ENCODE measurements at regions not wholly inside any gene's neighbourhood (a gene's known extent, or its start where the extent isn't known, plus 50 kb on each side); places are given as distances from the start of the nearest gene placed in this dataset.

DNA sequence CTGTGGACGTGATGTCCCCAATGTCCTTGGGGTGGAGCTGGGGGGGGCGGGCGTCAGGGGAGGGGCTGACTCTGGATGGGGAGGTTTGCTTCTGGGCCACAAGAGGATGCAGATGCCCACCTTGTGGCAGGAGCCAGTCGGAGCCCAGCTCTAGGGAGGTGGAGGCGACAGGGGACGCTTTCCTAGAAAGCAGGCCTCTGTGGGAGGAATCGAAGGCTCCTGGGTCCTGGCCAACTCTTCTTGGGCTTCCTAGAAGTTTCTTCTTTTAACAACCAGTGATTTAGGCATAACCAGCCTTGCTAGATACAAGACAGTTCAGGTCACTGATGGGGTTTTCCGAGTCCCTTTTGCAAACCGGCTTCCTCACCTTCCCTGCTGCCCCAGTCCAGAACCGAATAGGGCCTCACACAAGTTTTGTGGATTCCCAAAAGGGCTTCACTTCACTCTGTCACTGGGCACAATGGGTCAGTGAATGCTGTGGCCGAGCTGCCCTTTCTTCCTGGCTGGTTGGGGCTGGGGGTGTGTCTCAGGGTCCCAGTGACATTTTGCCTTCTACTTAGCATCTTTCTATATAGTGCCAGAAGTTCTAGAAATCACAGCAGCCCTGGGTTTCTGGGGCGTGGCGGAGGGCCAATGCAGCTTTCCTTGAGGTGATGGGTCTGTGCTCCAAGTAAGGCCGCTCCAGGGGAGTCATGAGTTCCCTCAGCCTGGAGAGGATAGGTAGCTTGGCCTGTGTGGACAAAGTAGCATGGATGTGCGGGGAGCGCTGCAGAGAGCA is 78.4 kb upstream of the FOXP4 start:
- H3K27me3 ChIP-seq (ENCODE audit: insufficient read depth, low read length): no peaks in the 10 kb centered on the region
- DNase-seq (ENCODE audit: low read depth) (no peak), FAIRE-seq (no peak)
- H3K36me3 ChIP-seq (ENCODE audit: insufficient read depth, low read length): no peaks in the 10 kb centered on the region
- no peaks in the 10 kb centered on the region for H3K79me2 ChIP-seq (ENCODE audit: insufficient read depth, low read length)
- no peak overlapping the region for H3K9ac ChIP-seq (ENCODE audit: low read length)
- no peaks in the 10 kb centered on the region for H4K20me1 ChIP-seq (ENCODE audit: insufficient read depth, low read length)
- peaks cover 2% of the 10 kb centered on the region for H3K36me3 Mint-ChIP-seq (ENCODE audit: low read depth, unreplicated experiment)
- no peak for TF ChIP-seq EZH2 (IDR thresholded peaks at IDR 0.05; ENCODE audit: insufficient read depth, low read length)
- TF ChIP-seq, protein P1, sequence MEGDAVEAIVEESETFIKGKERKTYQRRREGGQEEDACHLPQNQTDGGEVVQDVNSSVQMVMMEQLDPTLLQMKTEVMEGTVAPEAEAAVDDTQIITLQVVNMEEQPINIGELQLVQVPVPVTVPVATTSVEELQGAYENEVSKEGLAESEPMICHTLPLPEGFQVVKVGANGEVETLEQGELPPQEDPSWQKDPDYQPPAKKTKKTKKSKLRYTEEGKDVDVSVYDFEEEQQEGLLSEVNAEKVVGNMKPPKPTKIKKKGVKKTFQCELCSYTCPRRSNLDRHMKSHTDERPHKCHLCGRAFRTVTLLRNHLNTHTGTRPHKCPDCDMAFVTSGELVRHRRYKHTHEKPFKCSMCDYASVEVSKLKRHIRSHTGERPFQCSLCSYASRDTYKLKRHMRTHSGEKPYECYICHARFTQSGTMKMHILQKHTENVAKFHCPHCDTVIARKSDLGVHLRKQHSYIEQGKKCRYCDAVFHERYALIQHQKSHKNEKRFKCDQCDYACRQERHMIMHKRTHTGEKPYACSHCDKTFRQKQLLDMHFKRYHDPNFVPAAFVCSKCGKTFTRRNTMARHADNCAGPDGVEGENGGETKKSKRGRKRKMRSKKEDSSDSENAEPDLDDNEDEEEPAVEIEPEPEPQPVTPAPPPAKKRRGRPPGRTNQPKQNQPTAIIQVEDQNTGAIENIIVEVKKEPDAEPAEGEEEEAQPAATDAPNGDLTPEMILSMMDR (IDR thresholded peaks at IDR 0.05; ENCODE audit: insufficient read depth, low read depth, low read length): no peak
- peaks cover 28% of the 10 kb centered on the region for H3K4me1 ChIP-seq (ENCODE audit: insufficient read depth, low read length)
- H3K27me3 Mint-ChIP-seq (ENCODE audit: low read depth, unreplicated experiment): peaks cover 37% of the 10 kb centered on the region
- H3K9me3 Mint-ChIP-seq (ENCODE audit: unreplicated experiment): no peaks in the 10 kb centered on the region
- H3K4me3 Mint-ChIP-seq (ENCODE audit: unreplicated experiment): no peak overlapping the region
- H2AFZ ChIP-seq (ENCODE audit: low read depth, low read length): no peak overlapping the region
- no peak overlapping the region for H3K4me2 ChIP-seq (ENCODE audit: low read length)
- H3K27ac ChIP-seq (ENCODE audit: low read depth, low read length): no peak overlapping the region
- H3K4me1 Mint-ChIP-seq (ENCODE audit: low read depth, unreplicated experiment): peaks cover 24% of the 10 kb centered on the region
- no peak overlapping the region for H3K27ac Mint-ChIP-seq (ENCODE audit: unreplicated experiment)
- H3K4me3 ChIP-seq (ENCODE audit: insufficient read depth, low read depth, low read length): no peak overlapping the region
- no peaks in the 10 kb centered on the region for H3K9me3 ChIP-seq (ENCODE audit: insufficient read depth, low read depth, low read length)

DNA sequence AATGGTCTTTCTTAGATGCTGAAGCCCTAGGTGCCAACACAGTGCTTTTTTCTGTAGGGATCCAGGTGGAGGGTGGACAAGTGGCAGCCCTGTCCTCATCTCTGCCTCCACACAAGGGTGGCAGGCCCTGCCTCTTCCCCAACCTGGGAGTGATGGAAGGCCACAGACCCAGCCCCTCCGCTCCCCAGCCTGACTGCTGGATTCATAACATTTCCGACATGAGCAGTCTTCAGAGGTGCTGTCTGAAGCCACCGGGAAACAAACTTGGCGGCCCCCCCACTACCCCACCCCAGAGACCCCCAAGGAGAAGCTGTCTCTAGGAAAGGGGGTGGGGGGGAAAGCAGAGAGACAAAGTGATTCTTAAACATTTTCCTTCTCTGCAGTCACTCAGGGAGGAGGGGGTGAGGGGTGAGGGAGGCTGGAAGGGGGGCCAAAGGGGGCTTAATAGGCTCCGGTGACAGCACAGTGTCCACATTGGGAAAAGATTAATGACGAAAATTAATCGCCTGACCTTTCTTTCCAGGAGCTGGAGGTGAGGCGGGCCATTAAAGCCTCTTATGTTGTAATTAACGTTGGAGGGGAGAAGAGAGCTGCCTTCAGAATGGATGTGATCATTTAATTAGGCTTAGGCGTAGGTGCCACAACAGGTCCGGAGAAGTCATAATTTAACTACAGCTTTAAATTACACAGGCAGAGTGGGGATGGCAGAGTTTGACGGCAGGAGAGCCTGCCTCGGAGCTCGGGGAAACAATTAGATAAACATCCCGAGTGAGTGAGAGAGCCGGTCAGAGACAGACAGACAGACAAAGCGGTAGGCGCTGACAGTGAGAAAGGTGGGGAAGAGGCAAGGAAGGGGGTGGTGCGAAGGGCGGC is 76.8 kb upstream of the FOXP4 start:
- Histone ChIP-seq H3K4me1 (ENCODE audit: insufficient read depth, low read length) (peaks cover 21% of the 10 kb centered on the region), H3K36me3 (ENCODE audit: insufficient read depth, low read length) (no peaks in the 10 kb centered on the region), H3K4me3 (ENCODE audit: insufficient read depth, low read depth, low read length) (peak overlapping the region; percentile 33), H3K9ac (ENCODE audit: low read length) (peak overlapping the region; percentile 54), H4K20me1 (ENCODE audit: insufficient read depth, low read length) (no peaks in the 10 kb centered on the region), H2AFZ (ENCODE audit: low read depth, low read length) (peak overlapping the region; percentile 66), H3K79me2 (ENCODE audit: insufficient read depth, low read length) (no peaks in the 10 kb centered on the region), H3K27me3 (ENCODE audit: insufficient read depth, low read length) (no peaks in the 10 kb centered on the region), H3K4me2 (ENCODE audit: low read length) (peak overlapping the region; percentile 85), H3K9me3 (ENCODE audit: insufficient read depth, low read depth, low read length) (no peaks in the 10 kb centered on the region), H3K27ac (ENCODE audit: low read depth, low read length) (no peak overlapping the region)
- peak overlapping the region; percentile 42 for H3K4me3 Mint-ChIP-seq (ENCODE audit: unreplicated experiment)
- H3K4me1 Mint-ChIP-seq (ENCODE audit: low read depth, unreplicated experiment): peaks cover 26% of the 10 kb centered on the region
- DNase-seq (ENCODE audit: low read depth): no peak
- no peak for FAIRE-seq
- peaks cover 33% of the 10 kb centered on the region for H3K27me3 Mint-ChIP-seq (ENCODE audit: low read depth, unreplicated experiment)
- H3K27ac Mint-ChIP-seq (ENCODE audit: unreplicated experiment): peak overlapping the region; percentile 90
- H3K9me3 Mint-ChIP-seq (ENCODE audit: unreplicated experiment): no peaks in the 10 kb centered on the region
- no peak for TF ChIP-seq EZH2 (IDR thresholded peaks at IDR 0.05; ENCODE audit: insufficient read depth, low read length)
- TF ChIP-seq, protein P1 (IDR thresholded peaks at IDR 0.05; ENCODE audit: insufficient read depth, low read depth, low read length): no peak
- peaks cover 2% of the 10 kb centered on the region for H3K36me3 Mint-ChIP-seq (ENCODE audit: low read depth, unreplicated experiment)

Measured in astrocyte (in vitro differentiated cells and primary cell).